Esophagus muscularis mucosa (tissue), 4 donors: ENCODE measurements at regions not wholly inside any gene's neighbourhood (a gene's known extent, or its start where the extent isn't known, plus 50 kb on each side); places are given as distances from the start of the nearest gene placed in this dataset.

Experiments
- DNase-seq: peaks from one replicate; pipeline ENCODE4 v3.0.0-alpha.2; 2017; ENCODE audit errors: extremely low spot score
- H3K27ac ChIP-seq, 4 donors: fragments of 200-600 bp; sonication (generic); replicated peaks in 1 of 4; 1 replicate in 3 of 4; 2 replicates in 1 of 4; pipeline ENCODE4 v1.5.1; 2016 to 2019; ENCODE audit warnings: mild to moderate bottlenecking in 1 of 4
- H3K27me3 ChIP-seq, 4 donors: fragments of 200-600 bp; sonication (generic); one replicate each; pipeline versions ENCODE4 v1.5.1 to v1.6.0; 2016 to 2019
- H3K36me3 ChIP-seq, 4 donors: fragments of 200-600 bp; sonication (generic); one replicate each; pipeline ENCODE4 v1.5.1; 2016 to 2019
- H3K4me1 ChIP-seq, 4 donors: fragments of 200-600 bp; sonication (generic); one replicate each; pipeline ENCODE4 v1.5.1; 2016 to 2019
- H3K4me3 ChIP-seq, 4 donors: fragments of 200-600 bp; sonication (generic); 1 replicate in 2 of 4; 2 replicates in 2 of 4; pipeline ENCODE4 v1.5.1; 2016 to 2019; ENCODE audit warnings: mild to moderate bottlenecking in 4 of 4, moderate library complexity in 1 of 4
- H3K9me3 ChIP-seq, 4 donors: fragments of 200-600 bp; sonication (generic); 1 replicate in 3 of 4; 2 replicates in 1 of 4; pipeline ENCODE4 v1.5.1; 2016 to 2019
- EP300 ChIP-seq: sonication (generic); formaldehyde crosslinking; IDR thresholded peaks from one replicate; pipeline ENCODE4 v1.6.1; 2017; ENCODE audit warnings: antibody characterized with exemption
- POLR2A ChIP-seq: fragments of 450-650 bp; IDR thresholded peaks from one replicate; pipeline ENCODE4 v1.6.1; 2017; ENCODE audit warnings: antibody characterized with exemption, moderate library complexity, mild to moderate bottlenecking, low read depth
- POLR2AphosphoS5 ChIP-seq, 2 donors: sonication (generic); formaldehyde crosslinking; IDR thresholded peaks; one replicate each; pipeline ENCODE4 v1.6.1; 2017; ENCODE audit warnings: antibody characterized with exemption in 2 of 2
- WGBS: methylation state at CpG from one replicate; pipeline ENCODE4 v1.1.5; 2018; 5-methylcytosine and 5-hydroxymethylcytosine counted together
- intact Hi-C: fragments of 100-400 bp; cut with DNase I; formaldehyde crosslinking; loops from one replicate; pipeline ENCODE4 v1.15.1; 2023
- TF ChIP-seq, protein P1 (sequence below), 3 experiments: fragments of 200-600 bp in 2 of 3; fragments of 450-650 bp in 1 of 3; sonication (generic) in 2 of 3; IDR thresholded peaks; one replicate each; pipeline ENCODE4 v1.5.1; 2017 to 2019; ENCODE audit warnings: antibody characterized with exemption in 3 of 3, mild to moderate bottlenecking in 2 of 3, moderate library complexity in 1 of 3

DNA sequence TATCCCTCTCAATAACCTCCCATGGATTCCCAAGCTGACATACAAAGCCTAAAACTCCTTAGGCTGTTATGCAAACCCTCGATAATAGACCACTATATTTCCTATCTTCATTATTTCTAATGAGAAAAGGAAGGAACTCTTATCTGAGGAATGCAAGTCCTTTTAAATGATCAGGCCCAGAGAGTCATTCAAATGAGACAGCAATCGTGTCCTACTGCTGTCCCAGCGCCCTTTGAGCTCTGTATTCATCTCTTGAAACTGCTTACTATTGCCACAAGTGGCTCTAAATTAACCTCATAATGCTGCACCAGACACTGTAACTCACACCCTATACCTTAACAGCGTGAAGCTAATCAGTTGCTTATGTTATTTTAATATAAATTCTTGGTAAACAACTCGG, 182.1 kb upstream of the NAMPT start:
- intact Hi-C loops = no loop called here
- Histone ChIP-seq H3K27ac (peak overlapping the region; percentile 60 to 71 (median 62)), H3K4me1 (peaks cover 10 to 49% (median 43%) of the 10 kb centered on the region in 4 donors), H3K4me3 (no peak overlapping the region), H3K9me3 (no peaks in the 10 kb centered on the region), H3K27me3 (no peaks in the 10 kb centered on the region), H3K36me3 (no peaks in the 10 kb centered on the region)
- DNase-seq = no peak
- WGBS = 78% methylated on average over 5 of the region's 5 CpGs
- TF ChIP-seq EP300 (no peak), POLR2AphosphoS5 (IDR thresholded peaks at IDR 0.05) (no peak), POLR2A (no peak)
- TF ChIP-seq, protein P1, sequence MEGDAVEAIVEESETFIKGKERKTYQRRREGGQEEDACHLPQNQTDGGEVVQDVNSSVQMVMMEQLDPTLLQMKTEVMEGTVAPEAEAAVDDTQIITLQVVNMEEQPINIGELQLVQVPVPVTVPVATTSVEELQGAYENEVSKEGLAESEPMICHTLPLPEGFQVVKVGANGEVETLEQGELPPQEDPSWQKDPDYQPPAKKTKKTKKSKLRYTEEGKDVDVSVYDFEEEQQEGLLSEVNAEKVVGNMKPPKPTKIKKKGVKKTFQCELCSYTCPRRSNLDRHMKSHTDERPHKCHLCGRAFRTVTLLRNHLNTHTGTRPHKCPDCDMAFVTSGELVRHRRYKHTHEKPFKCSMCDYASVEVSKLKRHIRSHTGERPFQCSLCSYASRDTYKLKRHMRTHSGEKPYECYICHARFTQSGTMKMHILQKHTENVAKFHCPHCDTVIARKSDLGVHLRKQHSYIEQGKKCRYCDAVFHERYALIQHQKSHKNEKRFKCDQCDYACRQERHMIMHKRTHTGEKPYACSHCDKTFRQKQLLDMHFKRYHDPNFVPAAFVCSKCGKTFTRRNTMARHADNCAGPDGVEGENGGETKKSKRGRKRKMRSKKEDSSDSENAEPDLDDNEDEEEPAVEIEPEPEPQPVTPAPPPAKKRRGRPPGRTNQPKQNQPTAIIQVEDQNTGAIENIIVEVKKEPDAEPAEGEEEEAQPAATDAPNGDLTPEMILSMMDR (IDR thresholded peaks at IDR 0.05) = no peak

DNA sequence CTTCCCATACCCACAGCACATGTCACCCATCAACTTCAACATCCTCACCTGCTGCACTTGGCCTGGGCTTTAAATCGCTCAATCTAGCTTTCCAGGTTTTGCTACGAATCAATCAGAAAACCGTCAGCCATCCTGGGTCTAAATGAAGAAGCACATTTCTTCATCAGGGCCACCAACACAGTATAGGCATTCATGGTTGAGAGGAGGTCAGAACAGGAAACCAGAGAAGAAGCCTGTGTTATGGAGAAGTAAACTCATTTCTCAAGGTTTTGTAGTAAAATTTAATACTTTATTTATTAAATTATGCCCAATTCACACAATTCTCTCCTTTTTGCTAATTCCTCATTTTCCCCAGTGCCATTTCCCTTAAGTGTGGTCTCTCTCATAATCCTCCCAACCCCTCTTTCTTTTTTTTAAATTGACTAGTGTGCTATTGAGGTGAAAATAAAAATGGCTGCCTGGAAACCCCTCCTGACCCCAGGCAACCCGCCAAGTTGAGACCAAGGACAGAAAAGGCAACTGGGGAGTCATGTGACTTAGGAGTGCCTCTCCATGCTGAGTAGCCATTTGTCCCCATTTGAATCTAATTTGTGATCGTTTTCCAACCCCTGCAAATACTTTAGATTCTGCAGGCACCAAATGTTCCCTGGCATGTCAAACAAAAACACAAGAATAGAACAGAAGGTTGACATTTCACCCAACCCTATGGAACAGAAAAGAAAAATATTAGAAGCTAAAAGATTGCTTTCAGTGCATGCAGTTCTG, 181.1 kb upstream of the NAMPT start:
- no peak overlapping the region for H3K4me3 ChIP-seq
- no peaks in the 10 kb centered on the region for H3K36me3 ChIP-seq
- intact Hi-C loops = no loop called here
- peaks cover 10 to 50% (median 43%) of the 10 kb centered on the region in 4 donors for H3K4me1 ChIP-seq
- H3K27ac ChIP-seq = peak overlapping the region; percentile 60 to 71 (median 62)
- no peak for DNase-seq
- 73% methylated on average over 5 of the region's 5 CpGs for WGBS
- no peaks in the 10 kb centered on the region for H3K27me3 ChIP-seq
- no peaks in the 10 kb centered on the region for H3K9me3 ChIP-seq
- TF ChIP-seq, protein P1 (IDR thresholded peaks at IDR 0.05) = no peak
- TF ChIP-seq POLR2AphosphoS5 (IDR thresholded peaks at IDR 0.05) (peak in 1 of 2 donors; percentile 9), EP300 (peak; percentile 31)

GRCh38 chr7:106464651-106465050, 179.9 kb upstream of the NAMPT start:
- intact Hi-C loops = loop anchor here (5.0 kb wide), 1 partner anchor 182 kb away; the partner anchor contains the start of gene NAMPT
- 100% methylated on average over 1 of the region's 2 CpGs for WGBS
- TF ChIP-seq, protein P1 (IDR thresholded peaks at IDR 0.05) = no peak
- TF ChIP-seq EP300 (no peak), POLR2A (no peak), POLR2AphosphoS5 (IDR thresholded peaks at IDR 0.05) (no peak)
- H3K36me3 ChIP-seq = no peaks in the 10 kb centered on the region
- DNase-seq = no peak
- no peaks in the 10 kb centered on the region for H3K27me3 ChIP-seq
- H3K9me3 ChIP-seq = no peaks in the 10 kb centered on the region
- peaks cover 10 to 50% (median 43%) of the 10 kb centered on the region in 4 donors for H3K4me1 ChIP-seq
- no peak overlapping the region for H3K4me3 ChIP-seq
- peak overlapping the region in 1 of 4 donors; percentile 60 for H3K27ac ChIP-seq

DNA sequence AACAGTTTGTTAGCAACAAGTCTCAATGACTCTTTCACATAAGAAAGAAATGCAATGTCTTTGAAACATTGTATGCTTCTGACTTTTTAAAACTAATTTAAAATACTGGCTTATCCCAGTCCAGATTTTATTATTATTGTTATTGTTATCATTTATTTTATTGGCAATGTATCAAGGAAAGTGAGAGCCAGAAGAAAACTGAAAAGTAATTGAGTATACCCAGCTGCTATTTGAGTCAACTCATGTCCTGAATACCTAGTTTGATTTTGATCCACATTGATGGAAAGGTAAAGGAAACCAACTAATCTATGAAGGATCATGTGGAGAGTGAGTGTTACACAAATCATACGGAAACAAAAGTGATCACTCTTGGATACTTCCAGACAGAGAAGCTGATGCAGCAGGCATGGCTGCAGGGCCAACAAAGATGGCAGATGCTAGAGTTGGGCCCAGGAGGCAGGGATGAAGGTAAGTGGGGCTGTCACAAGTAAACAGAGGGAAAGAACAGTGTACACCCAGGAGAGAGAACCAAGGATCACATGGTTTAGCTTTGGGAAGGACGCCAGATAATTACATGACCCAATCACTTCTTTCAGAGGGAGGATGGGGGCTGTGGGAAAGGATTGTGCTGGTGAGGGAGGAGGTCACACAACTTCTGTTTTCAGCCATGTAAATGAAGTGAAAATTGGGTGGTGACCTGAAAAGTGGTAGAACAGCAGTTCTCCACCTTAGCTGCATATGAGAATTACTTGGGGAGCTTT, 179.2 kb upstream of the NAMPT start:
- H3K27ac ChIP-seq = no peak overlapping the region
- intact Hi-C loops = loop anchor here (5.0 kb wide), 1 partner anchor 182 kb away; the partner anchor contains the start of gene NAMPT
- no peak for TF ChIP-seq EP300
- TF ChIP-seq POLR2AphosphoS5 (IDR thresholded peaks at IDR 0.05) = no peak
- TF ChIP-seq, protein P1 (IDR thresholded peaks at IDR 0.05) = no peak
- TF ChIP-seq POLR2A = no peak
- no peaks in the 10 kb centered on the region for H3K9me3 ChIP-seq
- 76% methylated on average over 2 of the region's 2 CpGs for WGBS
- H3K4me3 ChIP-seq = no peak overlapping the region
- DNase-seq = no peak
- peaks cover 10 to 50% (median 43%) of the 10 kb centered on the region in 4 donors for H3K4me1 ChIP-seq
- no peaks in the 10 kb centered on the region for H3K27me3 ChIP-seq
- no peaks in the 10 kb centered on the region for H3K36me3 ChIP-seq
